ENCODE measurements at regions not wholly inside any gene's neighbourhood (a gene's known extent, or its start where the extent isn't known, plus 50 kb on each side); places are given as distances from the start of the nearest gene placed in this dataset.

DNA sequence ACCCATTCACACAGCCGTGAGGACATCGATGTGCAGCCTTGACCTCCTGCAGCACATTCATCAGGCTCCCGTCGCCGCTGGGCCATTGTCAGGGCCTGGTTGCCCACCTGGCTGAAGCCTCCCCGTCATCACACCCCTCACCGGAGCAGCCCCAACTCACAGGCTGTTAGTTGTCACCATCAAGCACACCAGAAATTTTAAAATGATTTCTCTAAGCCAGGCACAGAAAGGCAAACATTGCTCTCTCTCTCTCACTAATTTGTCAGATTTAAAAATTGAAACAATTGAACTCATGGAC, 167.1 kb downstream of the RTP5 start:
- no peak for TF ChIP-seq CTCF (conservative IDR thresholded peaks at IDR 0.05 in 1 of 2, IDR thresholded peaks at IDR 0.05 in 1 of 2; ENCODE audit: low read depth in 1 of 2, low read length in 2 of 2)
- no peak for TF ChIP-seq EZH2 (IDR thresholded peaks at IDR 0.05; ENCODE audit: low read length, missing control alignments)

Measured in fibroblast of lung (primary cell).